H1 (cell line): ENCODE measurements at regions not wholly inside any gene's neighbourhood (a gene's known extent, or its start where the extent isn't known, plus 50 kb on each side); places are given as distances from the start of the nearest gene placed in this dataset.

ENCODE experiments used
- SAP30 ChIP-seq: fragments of 300-600 bp; sonication (generic); IDR thresholded peaks from 2 replicates; pipeline ENCODE4 v1.7.1; 2012; ENCODE audit warnings: low read length, moderate library complexity, mild to moderate bottlenecking, inconsistent platforms; ENCODE audit not compliant: insufficient read depth, insufficient replicate concordance

- no peak for TF ChIP-seq SAP30
Observed at GRCh38 chr10:128505346-128505745, 379.1 kb upstream of the MKI67 start (continued).
